HEK293 (cell line): ENCODE measurements at regions not wholly inside any gene's neighbourhood (a gene's known extent, or its start where the extent isn't known, plus 50 kb on each side); places are given as distances from the start of the nearest gene placed in this dataset.

ENCODE experiments used
- CTCF ChIA-PET: fragments of 350-600 bp; formaldehyde crosslinking; extraction: SDS; loops from one replicate; lab custom pipeline; 2021; ENCODE audit warnings: antibody characterized with exemption; lab: Yijun Ruan, JAX
- POLR2A ChIA-PET: fragments of 300-600 bp; formaldehyde crosslinking; extraction: SDS; loops from one replicate; lab custom pipeline; 2020; ENCODE audit warnings: antibody characterized with exemption, inconsistent platforms; lab: Yijun Ruan, JAX
- H3K27ac ChIP-seq: fragments of 200-500 bp; sonication (Bioruptor generic); 2 replicates; pipeline ENCODE4 v1.5.1; 2014; ENCODE audit warnings: low read depth, low read length, control low read depth, inconsistent platforms; ENCODE audit errors: extremely low read depth
- H3K36me3 ChIP-seq, 2 experiments: fragments of 200-500 bp in 1 of 2; sonication (Bioruptor generic) in 1 of 2; 1 replicate in 1 of 2; 2 replicates in 1 of 2; pipeline ENCODE4 v1.5.1; 2014 to 2017; ENCODE audit warnings: inconsistent platforms in 2 of 2, low read length in 2 of 2; ENCODE audit not compliant: control insufficient read depth in 2 of 2, insufficient read depth in 1 of 2
- H3K4me1 ChIP-seq: fragments of 200-500 bp; sonication (Bioruptor generic); 2 replicates; pipeline ENCODE4 v1.5.1; 2014; ENCODE audit warnings: mild to moderate bottlenecking, low read length, inconsistent platforms; ENCODE audit not compliant: control insufficient read depth, insufficient read depth
- H3K4me3 ChIP-seq: 2 replicates; pipeline ENCODE4 v1.5.1; 2011; ENCODE audit warnings: low read depth, mild to moderate bottlenecking, control low read depth, low read length, moderate library complexity
- H3K9me3 ChIP-seq: fragments of 200-500 bp; sonication (Bioruptor generic); 2 replicates; pipeline ENCODE4 v1.5.1; 2014; ENCODE audit warnings: low read depth, low read length, inconsistent platforms; ENCODE audit not compliant: control insufficient read depth, insufficient read depth
- GLI4 ChIP-seq: fragments of 450-650 bp; formaldehyde crosslinking; IDR thresholded peaks from 2 replicates; pipeline ENCODE4 v1.5.1; 2016; ENCODE audit warnings: missing biosample characterization, missing genetic modification characterization
- GLIS1 ChIP-seq: fragments of 450-650 bp; formaldehyde crosslinking; IDR thresholded peaks from 2 replicates; pipeline ENCODE4 v1.5.1; 2016; ENCODE audit warnings: missing biosample characterization, missing genetic modification characterization
- HOXC10 ChIP-seq: sonication (generic); formaldehyde crosslinking; IDR thresholded peaks from 2 replicates; pipeline ENCODE4 v1.8.1; 2023; ENCODE audit warnings: mild to moderate bottlenecking, missing genetic modification reagents
- SP3 ChIP-seq: fragments of 450-650 bp; formaldehyde crosslinking; IDR thresholded peaks from 2 replicates; pipeline ENCODE4 v1.5.1; 2016; ENCODE audit warnings: missing biosample characterization, missing genetic modification characterization
- ZIC2 ChIP-seq: fragments of 450-650 bp; formaldehyde crosslinking; IDR thresholded peaks from 2 replicates; pipeline ENCODE4 v1.5.1; 2016; ENCODE audit warnings: missing biosample characterization, missing genetic modification characterization
- ZNF175 ChIP-seq: fragments of 450-650 bp; formaldehyde crosslinking; IDR thresholded peaks from 2 replicates; pipeline ENCODE4 v1.5.1; 2016; ENCODE audit warnings: missing biosample characterization, missing genetic modification characterization
- ZNF184 ChIP-seq: fragments of 450-650 bp; IDR thresholded peaks from 2 replicates; pipeline ENCODE4 v1.5.1; 2018; ENCODE audit warnings: missing biosample characterization, mild to moderate bottlenecking, missing genetic modification characterization
- ZNF514 ChIP-seq: fragments of 450-650 bp; formaldehyde crosslinking; IDR thresholded peaks from 2 replicates; pipeline ENCODE4 v1.5.1; 2016; ENCODE audit warnings: missing biosample characterization, missing genetic modification characterization
- ZNF558 ChIP-seq: fragments of 450-650 bp; formaldehyde crosslinking; IDR thresholded peaks from 2 replicates; pipeline ENCODE4 v1.5.1; 2016; ENCODE audit warnings: missing biosample characterization, missing genetic modification characterization
- ZNF560 ChIP-seq: fragments of 450-650 bp; formaldehyde crosslinking; IDR thresholded peaks from 2 replicates; pipeline ENCODE4 v1.5.1; 2017; ENCODE audit warnings: missing biosample characterization, missing genetic modification characterization, borderline replicate concordance
- ZNF585B ChIP-seq: fragments of 450-650 bp; formaldehyde crosslinking; IDR thresholded peaks from 2 replicates; pipeline ENCODE4 v1.5.1; 2016; ENCODE audit warnings: missing biosample characterization, missing genetic modification characterization
- ZNF600 ChIP-seq: fragments of 450-650 bp; formaldehyde crosslinking; IDR thresholded peaks from 2 replicates; pipeline ENCODE4 v1.5.1; 2016; ENCODE audit warnings: missing biosample characterization, missing genetic modification characterization
- ZNF610 ChIP-seq: fragments of 450-650 bp; formaldehyde crosslinking; IDR thresholded peaks from 2 replicates; pipeline ENCODE4 v1.5.1; 2016; ENCODE audit warnings: missing biosample characterization, missing genetic modification characterization, borderline replicate concordance
- ZNF658 ChIP-seq: fragments of 450-650 bp; formaldehyde crosslinking; IDR thresholded peaks from 2 replicates; pipeline ENCODE4; 2016; ENCODE audit warnings: missing biosample characterization, missing genetic modification characterization
- TF ChIP-seq, protein P1 (sequence below): IDR thresholded peaks from 2 replicates; pipeline ENCODE4 v1.6.1; 2011; ENCODE audit warnings: mild to moderate bottlenecking, low read depth, low read length, borderline replicate concordance
- TF ChIP-seq, protein P2 (sequence below): fragments of 450-650 bp; formaldehyde crosslinking; IDR thresholded peaks from 2 replicates; pipeline ENCODE4 v1.5.1; 2016; ENCODE audit warnings: missing biosample characterization, missing genetic modification characterization
- TF ChIP-seq, protein P3 (sequence below): fragments of 450-650 bp; formaldehyde crosslinking; IDR thresholded peaks from 2 replicates; pipeline ENCODE4 v1.5.1; 2016; ENCODE audit warnings: missing biosample characterization, missing genetic modification characterization

GRCh38 chr10:131842351-131843088, 58.3 kb upstream of the PPP2R2D start:
- Histone ChIP-seq H3K4me1 (no peaks in the 10 kb centered on the region), H3K36me3 (no peaks in the 10 kb centered on the region), H3K4me3 (no peak overlapping the region), H3K27ac (no peak overlapping the region), H3K9me3 (no peaks in the 10 kb centered on the region)
- CTCF ChIA-PET = interaction anchor here (0.6 kb wide), 1 partner anchor 155 kb away, joined by 4 read pairs; no protein-coding TSS in a partner anchor
- TF ChIP-seq ZNF658 (tag by site-specific recombination) = no peak
- no peak for TF ChIP-seq HOXC10 (CRISPR knock-in tag)
- no peak for TF ChIP-seq GLIS1
- TF ChIP-seq ZNF610 (tag by site-specific recombination) = no peak
- TF ChIP-seq ZNF600 (tag by site-specific recombination) = no peak
- no peak for TF ChIP-seq ZNF585B (tag by site-specific recombination)
- TF ChIP-seq ZNF175 (tag by site-specific recombination) = no peak
- TF ChIP-seq, protein P1, sequence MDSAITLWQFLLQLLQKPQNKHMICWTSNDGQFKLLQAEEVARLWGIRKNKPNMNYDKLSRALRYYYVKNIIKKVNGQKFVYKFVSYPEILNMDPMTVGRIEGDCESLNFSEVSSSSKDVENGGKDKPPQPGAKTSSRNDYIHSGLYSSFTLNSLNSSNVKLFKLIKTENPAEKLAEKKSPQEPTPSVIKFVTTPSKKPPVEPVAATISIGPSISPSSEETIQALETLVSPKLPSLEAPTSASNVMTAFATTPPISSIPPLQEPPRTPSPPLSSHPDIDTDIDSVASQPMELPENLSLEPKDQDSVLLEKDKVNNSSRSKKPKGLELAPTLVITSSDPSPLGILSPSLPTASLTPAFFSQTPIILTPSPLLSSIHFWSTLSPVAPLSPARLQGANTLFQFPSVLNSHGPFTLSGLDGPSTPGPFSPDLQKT = no peak
- TF ChIP-seq, protein P2, sequence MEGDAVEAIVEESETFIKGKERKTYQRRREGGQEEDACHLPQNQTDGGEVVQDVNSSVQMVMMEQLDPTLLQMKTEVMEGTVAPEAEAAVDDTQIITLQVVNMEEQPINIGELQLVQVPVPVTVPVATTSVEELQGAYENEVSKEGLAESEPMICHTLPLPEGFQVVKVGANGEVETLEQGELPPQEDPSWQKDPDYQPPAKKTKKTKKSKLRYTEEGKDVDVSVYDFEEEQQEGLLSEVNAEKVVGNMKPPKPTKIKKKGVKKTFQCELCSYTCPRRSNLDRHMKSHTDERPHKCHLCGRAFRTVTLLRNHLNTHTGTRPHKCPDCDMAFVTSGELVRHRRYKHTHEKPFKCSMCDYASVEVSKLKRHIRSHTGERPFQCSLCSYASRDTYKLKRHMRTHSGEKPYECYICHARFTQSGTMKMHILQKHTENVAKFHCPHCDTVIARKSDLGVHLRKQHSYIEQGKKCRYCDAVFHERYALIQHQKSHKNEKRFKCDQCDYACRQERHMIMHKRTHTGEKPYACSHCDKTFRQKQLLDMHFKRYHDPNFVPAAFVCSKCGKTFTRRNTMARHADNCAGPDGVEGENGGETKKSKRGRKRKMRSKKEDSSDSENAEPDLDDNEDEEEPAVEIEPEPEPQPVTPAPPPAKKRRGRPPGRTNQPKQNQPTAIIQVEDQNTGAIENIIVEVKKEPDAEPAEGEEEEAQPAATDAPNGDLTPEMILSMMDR (tag by site-specific recombination) = no peak
- TF ChIP-seq GLI4 (tag by site-specific recombination) = no peak
- POLR2A ChIA-PET = no interaction called here

DNA sequence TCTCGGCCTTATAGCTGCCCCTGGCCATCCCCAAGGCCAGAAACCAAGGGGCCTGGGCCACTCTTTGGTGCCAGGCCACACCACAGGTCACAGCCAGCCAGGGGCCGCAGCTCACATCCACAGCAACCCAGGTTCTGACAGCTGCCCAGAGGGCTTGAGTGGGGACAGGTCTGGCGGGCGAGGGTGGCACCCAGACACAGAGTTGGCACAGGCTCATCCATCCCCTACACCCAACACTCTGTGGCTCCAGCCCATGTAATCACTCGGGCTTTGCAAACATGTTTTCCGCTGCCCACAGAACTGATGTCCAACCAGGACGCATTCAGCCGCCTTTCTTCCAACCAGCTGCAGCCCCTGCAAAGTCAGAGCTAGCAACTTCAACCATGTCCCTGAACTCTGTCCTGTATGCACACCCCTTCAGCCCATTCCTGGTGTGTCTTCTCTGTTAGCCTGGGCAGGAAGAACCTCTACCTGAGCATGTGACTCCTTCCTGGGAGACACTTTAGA, 57.7 kb upstream of the PPP2R2D start:
- no peak overlapping the region for H3K27ac ChIP-seq
- no peak overlapping the region for H3K4me3 ChIP-seq
- CTCF ChIA-PET = interaction anchor here (0.6 kb wide), 1 partner anchor 155 kb away, joined by 4 read pairs; no protein-coding TSS in a partner anchor
- TF ChIP-seq, protein P3, sequence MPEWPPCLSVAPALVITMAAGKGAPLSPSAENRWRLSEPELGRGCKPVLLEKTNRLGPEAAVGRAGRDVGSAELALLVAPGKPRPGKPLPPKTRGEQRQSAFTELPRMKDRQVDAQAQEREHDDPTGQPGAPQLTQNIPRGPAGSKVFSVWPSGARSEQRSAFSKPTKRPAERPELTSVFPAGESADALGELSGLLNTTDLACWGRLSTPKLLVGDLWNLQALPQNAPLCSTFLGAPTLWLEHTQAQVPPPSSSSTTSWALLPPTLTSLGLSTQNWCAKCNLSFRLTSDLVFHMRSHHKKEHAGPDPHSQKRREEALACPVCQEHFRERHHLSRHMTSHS (tag by site-specific recombination) = no peak
- TF ChIP-seq ZNF184 (tag by site-specific recombination) (no peak), ZNF558 (no peak)
- TF ChIP-seq, all 188 proteins: peak for 0
- H3K9me3 ChIP-seq = no peaks in the 10 kb centered on the region
- no peaks in the 10 kb centered on the region for H3K4me1 ChIP-seq
- no peaks in the 10 kb centered on the region for H3K36me3 ChIP-seq
- POLR2A ChIA-PET = no interaction called here

- ChIA-PET CTCF (no interaction called here), POLR2A (no interaction called here)
- H3K9me3 ChIP-seq = no peaks in the 10 kb centered on the region
- no peaks in the 10 kb centered on the region for H3K36me3 ChIP-seq
- no peaks in the 10 kb centered on the region for H3K4me1 ChIP-seq
- H3K27ac ChIP-seq = no peak overlapping the region
- no peak overlapping the region for H3K4me3 ChIP-seq
- TF ChIP-seq ZNF560 (no peak), SP3 (tag by site-specific recombination) (no peak), ZIC2 (peak; percentile 42), ZNF514 (no peak)
Observed at GRCh38 chr10:131843881-131844284, 56.9 kb upstream of the PPP2R2D start.
